ENCODE measurements at regions not wholly inside any gene's neighbourhood (a gene's known extent, or its start where the extent isn't known, plus 50 kb on each side); places are given as distances from the start of the nearest gene placed in this dataset.

DNA sequence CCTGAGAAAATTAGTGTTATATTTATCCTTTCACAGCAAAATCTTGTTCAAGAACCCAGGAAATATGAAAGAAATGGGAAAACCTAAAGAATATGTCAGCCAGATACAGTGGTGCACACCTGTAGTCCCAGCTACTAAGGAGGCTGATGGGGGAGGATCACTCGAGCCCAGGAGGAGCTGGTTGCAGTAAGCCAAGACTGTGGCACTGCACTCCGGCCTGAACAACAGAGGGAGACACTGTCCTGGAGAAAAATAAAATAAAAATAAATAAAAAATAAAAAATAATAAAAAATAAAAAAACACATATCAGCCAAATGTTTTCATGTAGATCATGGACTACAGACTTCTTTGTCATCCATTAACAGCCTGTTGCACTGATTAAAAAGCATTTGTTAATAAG lies 244.8 kb upstream of the KLHL1 start:
- TF ChIP-seq, protein P1, sequence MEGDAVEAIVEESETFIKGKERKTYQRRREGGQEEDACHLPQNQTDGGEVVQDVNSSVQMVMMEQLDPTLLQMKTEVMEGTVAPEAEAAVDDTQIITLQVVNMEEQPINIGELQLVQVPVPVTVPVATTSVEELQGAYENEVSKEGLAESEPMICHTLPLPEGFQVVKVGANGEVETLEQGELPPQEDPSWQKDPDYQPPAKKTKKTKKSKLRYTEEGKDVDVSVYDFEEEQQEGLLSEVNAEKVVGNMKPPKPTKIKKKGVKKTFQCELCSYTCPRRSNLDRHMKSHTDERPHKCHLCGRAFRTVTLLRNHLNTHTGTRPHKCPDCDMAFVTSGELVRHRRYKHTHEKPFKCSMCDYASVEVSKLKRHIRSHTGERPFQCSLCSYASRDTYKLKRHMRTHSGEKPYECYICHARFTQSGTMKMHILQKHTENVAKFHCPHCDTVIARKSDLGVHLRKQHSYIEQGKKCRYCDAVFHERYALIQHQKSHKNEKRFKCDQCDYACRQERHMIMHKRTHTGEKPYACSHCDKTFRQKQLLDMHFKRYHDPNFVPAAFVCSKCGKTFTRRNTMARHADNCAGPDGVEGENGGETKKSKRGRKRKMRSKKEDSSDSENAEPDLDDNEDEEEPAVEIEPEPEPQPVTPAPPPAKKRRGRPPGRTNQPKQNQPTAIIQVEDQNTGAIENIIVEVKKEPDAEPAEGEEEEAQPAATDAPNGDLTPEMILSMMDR (IDR thresholded peaks at IDR 0.05; ENCODE audit: borderline replicate concordance) = no peak
- no peak for DNase-seq
- Histone ChIP-seq H3K27ac (replicated peaks) (no peak overlapping the region), H3K9me3 (replicated peaks) (peaks cover 5% of the 10 kb centered on the region), H3K4me1 (no peaks in the 10 kb centered on the region), H3K4me3 (no peak overlapping the region), H3K36me3 (no peaks in the 10 kb centered on the region), H3K27me3 (ENCODE audit: low read depth) (no peaks in the 10 kb centered on the region)
- intact Hi-C loops (cut with micrococcal nuclease) = no loop called here

DNA sequence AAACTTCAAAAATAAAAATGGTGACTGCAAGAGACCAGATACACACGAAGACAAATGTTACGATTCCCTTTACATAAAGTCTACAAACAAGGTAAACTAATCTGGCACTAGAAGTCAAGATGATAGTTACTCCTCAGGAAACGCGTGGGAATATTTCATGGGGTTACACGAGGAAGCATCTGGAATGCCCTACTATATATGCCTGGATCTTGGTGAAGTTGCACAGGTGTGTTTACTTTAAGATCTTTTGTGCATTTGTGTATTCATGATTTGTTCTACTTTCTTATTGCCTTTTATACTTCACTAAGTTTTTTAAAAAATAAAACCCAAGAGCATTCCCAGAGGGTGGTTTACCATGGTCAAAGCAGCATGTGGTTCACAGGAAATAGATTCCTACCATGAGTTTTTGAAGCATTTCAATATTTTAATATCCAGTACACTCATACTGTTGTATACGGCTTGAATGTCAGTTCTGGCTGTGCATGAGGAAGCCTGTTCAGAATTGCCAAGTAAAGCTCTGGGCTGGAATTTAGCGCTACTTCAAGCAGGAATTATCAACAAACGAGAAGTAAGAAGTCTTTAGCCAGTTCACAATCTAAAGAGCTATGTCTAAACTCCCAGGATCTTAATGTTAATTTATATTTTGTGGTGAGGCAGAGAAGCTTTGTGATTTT lies 239.8 kb upstream of the KLHL1 start:
- Histone ChIP-seq H3K4me3 (no peak overlapping the region), H3K4me1 (no peaks in the 10 kb centered on the region), H3K9me3 (replicated peaks) (peaks cover 5% of the 10 kb centered on the region), H3K27me3 (ENCODE audit: low read depth) (no peaks in the 10 kb centered on the region), H3K36me3 (no peaks in the 10 kb centered on the region), H3K27ac (replicated peaks) (no peak overlapping the region)
- no peak for DNase-seq
- intact Hi-C loops (cut with micrococcal nuclease) = no loop called here
- TF ChIP-seq, protein P1 (IDR thresholded peaks at IDR 0.05; ENCODE audit: borderline replicate concordance) = no peak

DNA sequence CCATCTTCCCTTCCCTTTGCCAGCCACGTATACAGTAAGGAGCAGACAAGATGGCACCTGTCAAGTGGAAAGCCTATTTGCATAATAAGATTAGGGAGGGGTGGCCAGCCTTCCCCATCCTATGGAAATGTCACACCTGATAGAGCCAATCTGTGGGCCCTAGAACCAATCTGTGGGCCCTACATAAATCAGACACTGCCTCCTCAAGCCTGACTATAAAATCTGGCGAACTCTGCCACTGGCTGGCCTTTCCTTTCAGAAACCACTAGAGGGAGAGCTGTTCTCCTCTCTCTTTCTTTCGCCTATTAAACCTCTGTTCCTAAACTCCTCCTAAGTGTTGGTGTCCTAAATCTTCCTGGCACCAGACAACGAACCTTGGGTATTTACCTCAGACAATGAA lies 231.5 kb upstream of the KLHL1 start:
- TF ChIP-seq, protein P1 (IDR thresholded peaks at IDR 0.05; ENCODE audit: borderline replicate concordance) = no peak
- no peak for DNase-seq
- no peaks in the 10 kb centered on the region for H3K36me3 ChIP-seq
- peaks cover 3% of the 10 kb centered on the region for H3K9me3 ChIP-seq (replicated peaks)
- intact Hi-C loops (cut with micrococcal nuclease) = no loop called here
- H3K27ac ChIP-seq (replicated peaks) = no peak overlapping the region
- no peak overlapping the region for H3K4me3 ChIP-seq
- no peaks in the 10 kb centered on the region for H3K4me1 ChIP-seq
- H3K27me3 ChIP-seq (ENCODE audit: low read depth) = no peaks in the 10 kb centered on the region

DNA sequence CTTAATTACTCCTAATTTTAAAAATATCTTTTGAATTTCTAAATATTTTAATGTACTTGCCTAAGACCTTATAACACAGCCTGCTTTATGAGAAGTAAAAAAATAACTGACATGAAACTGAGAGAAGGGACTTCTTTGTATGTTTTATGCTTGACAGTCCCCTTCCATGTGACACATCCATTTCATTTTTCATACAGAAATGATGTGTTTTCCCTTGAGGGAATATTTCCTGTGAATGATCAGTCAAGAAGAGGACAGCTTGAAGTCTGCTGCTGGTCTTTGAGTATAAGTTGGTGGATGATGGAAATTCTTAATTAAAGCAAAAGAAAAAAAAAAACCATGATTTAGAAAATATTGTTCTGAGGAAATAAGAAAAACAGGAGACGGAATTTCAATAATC lies 230.4 kb upstream of the KLHL1 start:
- Histone ChIP-seq H3K27me3 (ENCODE audit: low read depth) (no peaks in the 10 kb centered on the region), H3K9me3 (replicated peaks) (peaks cover 3% of the 10 kb centered on the region), H3K4me1 (no peaks in the 10 kb centered on the region), H3K27ac (replicated peaks) (no peak overlapping the region), H3K4me3 (no peak overlapping the region), H3K36me3 (no peaks in the 10 kb centered on the region)
- intact Hi-C loops (cut with micrococcal nuclease) = no loop called here
- DNase-seq = no peak
- TF ChIP-seq, protein P1 (IDR thresholded peaks at IDR 0.05; ENCODE audit: borderline replicate concordance) = no peak

DNA sequence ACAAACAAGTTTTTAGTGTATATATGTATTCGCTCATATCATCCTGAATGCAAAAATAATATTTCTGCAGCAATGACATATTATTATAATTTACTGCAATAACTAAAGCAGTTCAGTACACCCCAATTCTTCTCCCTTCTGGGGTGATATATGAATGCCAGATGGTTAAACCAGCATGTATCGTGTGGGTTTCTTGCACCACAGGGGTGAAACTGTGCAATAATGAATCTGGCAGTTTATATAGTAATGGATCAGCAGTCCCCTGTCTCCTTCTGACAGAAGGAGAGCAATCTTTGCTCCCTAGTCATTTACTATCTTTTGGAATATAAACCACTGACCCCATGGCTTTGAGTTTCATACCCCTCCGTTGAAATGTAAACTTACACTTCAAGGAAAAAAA lies 228.6 kb upstream of the KLHL1 start:
- H3K27ac ChIP-seq (replicated peaks) = no peak overlapping the region
- no peak for DNase-seq
- TF ChIP-seq, protein P1 (IDR thresholded peaks at IDR 0.05; ENCODE audit: borderline replicate concordance) = no peak
- no peak overlapping the region for H3K4me3 ChIP-seq
- intact Hi-C loops (cut with micrococcal nuclease) = no loop called here
- H3K4me1 ChIP-seq = no peaks in the 10 kb centered on the region
- H3K36me3 ChIP-seq = no peaks in the 10 kb centered on the region
- no peaks in the 10 kb centered on the region for H3K27me3 ChIP-seq (ENCODE audit: low read depth)
- no peaks in the 10 kb centered on the region for H3K9me3 ChIP-seq (replicated peaks)

All from left ventricle myocardium inferior (tissue), 1 donor.